HG02938 (cell line): ENCODE measurements at regions not wholly inside any gene's neighbourhood (a gene's known extent, or its start where the extent isn't known, plus 50 kb on each side); places are given as distances from the start of the nearest gene placed in this dataset.
"Not testable (repeated sequence)": the region's sequence is repeated elsewhere in the genome, so short reads cannot be mapped to it uniquely, and the experiment has no call there.

ENCODE experiments used
- ATAC-seq: cut with Tn5 transposase; IDR thresholded peaks from one replicate; pipeline ENCODE4 v1.9.1; 2021; ENCODE audit warnings: mild to moderate bottlenecking, moderate library complexity; ENCODE audit not compliant: unreplicated experiment

GRCh38 chr15:47035475-47036406 is 681.6 kb upstream of the SEMA6D start:
- ATAC-seq, result no peak

DNA sequence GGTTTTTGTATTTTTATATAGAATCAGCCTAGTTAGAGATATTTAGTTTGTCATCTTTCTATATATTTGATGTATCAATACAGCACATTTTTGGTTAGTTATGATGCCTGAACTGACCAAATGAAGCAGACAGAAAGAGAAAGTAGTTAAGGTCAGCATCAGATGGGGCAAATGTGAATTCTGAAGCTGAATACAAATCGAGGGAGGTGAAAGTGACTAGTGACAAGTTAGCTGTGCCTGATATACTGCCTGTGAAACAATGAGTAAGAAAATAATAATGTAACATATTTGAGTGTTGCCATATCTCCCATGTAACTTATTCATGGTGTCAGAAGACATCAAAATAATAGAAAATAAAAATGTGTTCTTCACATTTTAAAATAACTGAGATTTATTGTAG is 680.3 kb upstream of the SEMA6D start:
- ATAC-seq, result no peak

DNA sequence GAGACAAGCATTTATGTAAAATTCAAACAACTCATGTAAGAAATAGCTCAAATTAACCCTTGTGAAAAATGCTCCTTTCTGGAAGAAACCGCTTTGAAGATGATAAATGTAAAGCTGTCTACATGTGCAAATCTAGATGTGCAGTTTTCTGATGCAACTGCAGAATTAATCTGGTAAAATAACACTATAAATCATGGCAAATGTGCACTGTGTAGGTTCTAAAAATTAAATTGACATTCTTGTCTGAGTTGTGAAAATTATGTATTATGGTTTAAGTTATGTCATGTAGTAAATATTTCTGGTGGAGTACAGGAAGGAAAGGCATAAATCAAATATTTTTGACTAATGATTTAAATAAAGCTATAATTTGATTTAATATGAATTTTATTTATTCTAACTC is 678.1 kb upstream of the SEMA6D start:
- ATAC-seq, result no peak

GRCh38 chr15:47041301-47041700 is 676.0 kb upstream of the SEMA6D start:
- no peak for ATAC-seq

DNA sequence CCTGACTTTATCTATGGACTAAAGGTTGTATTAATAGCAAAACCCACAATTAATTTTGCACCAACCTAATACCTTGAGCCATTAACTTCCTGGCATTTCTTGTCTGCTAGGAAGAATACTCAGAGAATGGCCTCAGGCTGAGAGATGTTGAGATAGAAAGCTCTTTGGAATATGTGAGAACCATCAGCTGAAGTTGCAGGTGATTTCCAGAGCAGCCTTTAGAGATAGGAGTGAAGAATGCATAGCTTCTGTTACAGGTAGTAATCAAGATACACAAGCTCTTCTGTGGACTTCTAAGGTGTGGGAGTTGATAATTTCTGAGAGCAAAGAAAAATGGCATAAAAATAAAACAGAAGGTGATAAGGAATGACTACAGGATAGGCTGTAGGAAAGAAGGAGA is 669.3 kb upstream of the SEMA6D start:
- ATAC-seq, result not testable (repeated sequence)

DNA sequence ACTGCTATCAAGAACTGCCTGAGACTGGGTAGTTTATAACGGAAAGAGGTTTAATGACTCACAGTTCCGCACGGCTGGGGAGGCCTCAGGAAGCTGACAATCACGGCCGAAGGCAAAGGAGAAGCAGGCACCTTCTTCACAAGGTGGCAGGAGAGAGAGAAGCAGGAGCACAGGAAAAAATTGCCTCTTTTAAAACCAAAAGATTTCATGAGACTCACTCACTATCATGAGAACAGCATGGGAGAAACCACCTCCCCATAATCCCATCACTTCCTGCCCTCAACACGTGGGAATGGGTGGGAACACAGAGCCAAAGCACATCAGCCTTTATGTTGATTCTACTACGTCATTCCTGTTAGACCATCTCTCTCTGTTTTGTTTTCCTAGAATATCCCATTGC is 650.9 kb upstream of the SEMA6D start:
- ATAC-seq, result no peak

DNA sequence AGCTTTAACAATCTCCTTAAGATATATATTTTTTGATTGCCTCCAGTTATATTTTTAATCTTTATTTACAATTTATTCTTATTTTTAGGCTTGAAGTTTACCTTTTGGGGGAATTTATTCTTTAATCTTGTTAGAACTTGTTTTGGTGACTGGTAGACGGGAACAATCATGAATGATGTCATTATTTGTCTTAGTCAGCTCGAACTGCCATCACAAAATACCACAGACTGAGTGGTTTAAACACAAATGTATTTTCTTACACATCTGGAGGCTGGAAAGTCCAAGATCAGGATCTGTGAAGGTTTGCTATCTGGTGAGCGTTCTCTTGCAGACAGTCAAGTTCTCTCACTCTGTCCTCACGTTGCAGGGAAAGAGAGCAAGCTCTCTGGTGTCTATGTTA is 639.5 kb upstream of the SEMA6D start:
- not testable (repeated sequence) for ATAC-seq

DNA sequence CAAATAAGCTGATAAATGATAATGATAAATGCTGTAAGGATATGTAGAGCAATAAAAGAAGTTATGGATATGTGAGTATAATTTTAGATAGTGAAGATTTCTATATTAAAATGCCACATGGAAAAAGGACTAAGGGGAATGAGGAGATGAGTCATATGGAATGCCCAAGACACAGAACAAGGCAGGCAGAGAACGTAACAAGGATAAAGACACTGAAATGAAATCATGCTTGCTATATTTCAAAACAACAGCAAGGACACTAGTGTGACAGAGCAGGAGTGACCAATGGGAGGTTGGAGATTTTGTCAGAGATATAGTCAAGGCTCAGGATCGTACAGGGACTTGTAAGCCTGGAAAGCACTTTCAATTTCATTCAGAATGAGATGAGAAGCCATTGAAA is 621.5 kb upstream of the SEMA6D start:
- no peak for ATAC-seq

- ATAC-seq, result not testable (repeated sequence)
Observed at GRCh38 chr15:47098526-47098925, 618.8 kb upstream of the SEMA6D start.

GRCh38 chr15:47099801-47100200 is 617.5 kb upstream of the SEMA6D start:
- ATAC-seq, result not testable (repeated sequence)

GRCh38 chr15:47108800-47109199 is 608.5 kb upstream of the SEMA6D start:
- not testable (repeated sequence) for ATAC-seq

DNA sequence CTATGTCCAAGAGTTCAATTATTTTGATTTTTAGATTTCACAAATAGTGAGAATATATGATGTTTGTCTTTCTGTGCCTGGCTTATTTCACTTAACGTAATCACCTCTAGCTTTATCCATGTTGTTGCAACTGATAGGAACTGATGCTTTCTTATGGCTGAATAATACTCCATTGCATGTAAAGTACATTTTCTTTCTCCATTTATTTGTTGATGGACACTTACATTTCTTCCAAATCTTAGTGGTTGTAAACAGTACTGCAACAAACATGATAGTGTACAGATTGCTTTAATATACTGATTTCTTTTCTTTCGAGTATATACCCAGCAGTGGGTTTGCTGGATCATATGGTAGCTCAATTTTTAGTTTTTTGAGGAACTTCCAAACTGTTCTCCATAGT is 600.6 kb upstream of the SEMA6D start:
- no peak for ATAC-seq

DNA sequence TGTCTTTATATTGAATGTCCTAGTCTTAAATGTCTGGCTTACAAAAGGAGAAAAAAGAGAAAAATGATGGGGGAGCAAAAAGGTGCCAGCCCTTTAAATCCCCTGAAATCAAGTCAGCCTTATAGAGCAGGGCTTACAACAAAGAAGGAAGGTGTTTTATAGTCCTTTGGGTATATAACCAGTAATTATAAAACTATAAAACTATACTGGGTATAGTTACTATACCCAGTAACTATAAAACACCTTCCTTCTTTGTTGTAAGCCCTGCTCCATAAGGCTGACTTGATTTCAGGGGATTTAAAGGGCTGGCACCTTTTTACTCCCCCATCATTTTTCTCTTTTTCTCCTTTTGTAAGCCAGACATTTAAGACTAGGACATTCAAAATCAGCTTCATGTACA is 598.0 kb upstream of the SEMA6D start:
- ATAC-seq, result no peak

- no peak for ATAC-seq
Observed at GRCh38 chr15:47124430-47125102, 592.7 kb upstream of the SEMA6D start.

GRCh38 chr15:47129033-47129432 is 588.3 kb upstream of the SEMA6D start:
- ATAC-seq, result no peak

- ATAC-seq, result not testable (repeated sequence)
Observed at GRCh38 chr15:47131450-47131849, 585.9 kb upstream of the SEMA6D start.

- no peak for ATAC-seq
Observed at GRCh38 chr15:47135267-47135666, 582.0 kb upstream of the SEMA6D start.

GRCh38 chr15:47136236-47136635 is 581.1 kb upstream of the SEMA6D start:
- no peak for ATAC-seq

DNA sequence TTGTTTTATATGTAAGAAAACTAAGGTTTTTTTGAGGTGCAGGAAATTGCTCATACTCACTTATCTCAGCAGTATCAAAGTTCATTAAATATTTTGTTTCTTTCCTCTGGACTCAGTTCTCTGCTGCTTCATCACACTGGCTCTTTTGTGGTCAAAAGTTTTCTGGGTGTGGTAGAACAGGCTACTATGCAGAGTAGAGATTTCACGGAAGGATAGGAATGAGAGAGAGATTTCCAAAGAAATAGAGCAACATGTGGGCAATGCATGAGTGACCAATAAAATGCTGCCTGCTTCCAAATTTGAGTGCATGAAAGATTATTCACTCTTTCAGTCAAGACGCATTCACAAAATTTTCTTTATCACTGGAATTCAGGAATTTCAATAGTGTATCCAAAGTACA is 577.3 kb upstream of the SEMA6D start:
- ATAC-seq, result no peak

GRCh38 chr15:47157827-47158226 is 559.5 kb upstream of the SEMA6D start:
- no peak for ATAC-seq

DNA sequence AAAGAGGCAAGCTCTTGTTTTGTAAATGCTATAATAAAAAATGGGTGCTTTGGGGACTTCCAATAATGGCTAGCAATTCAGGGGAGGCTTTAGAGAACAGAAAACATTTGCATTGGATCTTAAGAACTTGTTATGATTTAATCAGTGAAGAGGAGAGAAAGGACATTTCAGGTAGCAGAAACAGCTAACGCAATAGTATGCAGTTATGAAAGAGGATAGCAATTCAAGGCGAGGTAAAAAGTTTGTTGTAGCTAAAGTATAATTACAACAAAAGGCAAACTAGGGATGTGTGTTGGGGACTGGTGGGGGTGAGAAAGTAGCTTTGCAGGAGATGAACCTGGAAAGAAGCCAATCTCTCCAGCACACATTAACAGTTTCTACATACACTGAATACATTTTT is 558.7 kb upstream of the SEMA6D start:
- ATAC-seq, result no peak

DNA sequence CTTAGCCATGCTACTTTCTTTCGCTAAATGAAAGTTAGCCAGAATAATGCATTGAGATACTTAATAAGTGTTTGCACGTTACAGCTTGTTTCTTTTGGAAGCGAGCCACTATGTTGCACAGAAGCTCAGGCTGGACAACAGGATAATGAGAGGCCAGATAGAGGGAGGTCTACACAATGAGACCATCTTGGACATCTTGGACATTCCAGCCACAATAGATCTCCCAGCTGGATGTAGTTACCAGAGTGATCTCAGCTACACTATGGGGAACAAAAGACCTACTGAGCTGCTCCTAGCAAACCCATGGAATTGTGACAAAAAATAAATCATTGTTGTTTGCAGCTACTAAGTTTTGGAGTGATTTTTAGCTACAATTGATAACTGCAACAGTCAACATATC is 540.1 kb upstream of the SEMA6D start:
- ATAC-seq, result no peak
